WTC11 (cell line): ENCODE measurements at regions not wholly inside any gene's neighbourhood (a gene's known extent, or its start where the extent isn't known, plus 50 kb on each side); places are given as distances from the start of the nearest gene placed in this dataset.

Source experiments
- ATAC-seq: fragments of 200-7000 bp; cut with Tn5 transposase; 2 replicates; pipeline ENCODE4 v1.10.0; 2021; ENCODE audit warnings: mild to moderate bottlenecking, moderate library complexity
- CTCF ChIA-PET: fragments of 300-600 bp; sonication (Branson Sonifier 250); formaldehyde crosslinking; loops from one replicate; lab custom pipeline; 2021; ENCODE audit warnings: antibody characterized with exemption; lab: Charles Lee
- POLR2A ChIA-PET: fragments of 350-600 bp; sonication (Branson Sonifier 250); formaldehyde crosslinking; loops from one replicate; lab custom pipeline; 2021; ENCODE audit warnings: antibody characterized with exemption; lab: Charles Lee
- DNase-seq: peaks from one replicate; pipeline ENCODE4 v3.0.0; 2021; ENCODE audit warnings: low spot score
- H3K27ac Mint-ChIP-seq: 2 replicates; pipeline ENCODE4 v1.8.0; 2021; ENCODE audit warnings: mixed read lengths
- H3K27me3 Mint-ChIP-seq: 2 replicates; pipeline ENCODE4 v1.8.0; 2021; ENCODE audit warnings: low read depth, mild to moderate bottlenecking, moderate library complexity, mixed read lengths
- H3K36me3 Mint-ChIP-seq: 2 replicates; pipeline ENCODE4 v1.8.0; 2021; ENCODE audit warnings: mixed read lengths
- H3K4me1 Mint-ChIP-seq: 2 replicates; pipeline ENCODE4 v1.8.0; 2022; ENCODE audit warnings: mixed read lengths
- H3K4me3 Mint-ChIP-seq: 2 replicates; pipeline ENCODE4 v1.8.0; 2021; ENCODE audit warnings: mild to moderate bottlenecking, moderate library complexity, mixed read lengths
- H3K9me3 Mint-ChIP-seq: 2 replicates; pipeline ENCODE4 v1.8.0; 2021; ENCODE audit warnings: mixed read lengths
- ATF1 ChIP-seq: sonication (generic); formaldehyde crosslinking; IDR thresholded peaks from 2 replicates; pipeline ENCODE4 v1.8.1; 2023; ENCODE audit warnings: mild to moderate bottlenecking, moderate library complexity, missing genetic modification reagents
- ELF4 ChIP-seq: sonication (generic); formaldehyde crosslinking; IDR thresholded peaks from 2 replicates; pipeline ENCODE4 v1.8.1; 2022; ENCODE audit warnings: low read depth, mild to moderate bottlenecking, moderate library complexity, missing genetic modification reagents
- EMX1 ChIP-seq: fragments of 250-450 bp; sonication (Bioruptor Pico); IDR thresholded peaks from 2 replicates; pipeline ENCODE4 v1.8.0; 2021; ENCODE audit warnings: mild to moderate bottlenecking
- NFATC4 ChIP-seq: fragments of 250-450 bp; sonication (Bioruptor Pico); IDR thresholded peaks from 2 replicates; pipeline ENCODE4 v1.9.0; 2021; ENCODE audit warnings: mild to moderate bottlenecking
- NFE2L1 ChIP-seq: sonication (generic); formaldehyde crosslinking; IDR thresholded peaks from 2 replicates; pipeline ENCODE4 v1.8.1; 2023; ENCODE audit warnings: missing genetic modification reagents
- SOX15 ChIP-seq: fragments of 250-450 bp; sonication (Bioruptor Pico); IDR thresholded peaks from 2 replicates; pipeline ENCODE4 v1.9.0; 2021; ENCODE audit warnings: mild to moderate bottlenecking
- ZNF232 ChIP-seq: sonication (generic); formaldehyde crosslinking; IDR thresholded peaks from 2 replicates; pipeline ENCODE4 v1.8.0; 2022; ENCODE audit warnings: mild to moderate bottlenecking, missing genetic modification reagents
- ZNF396 ChIP-seq: fragments of 250-450 bp; sonication (Bioruptor Pico); IDR thresholded peaks from 2 replicates; pipeline ENCODE4 v1.8.0; 2021; ENCODE audit warnings: mild to moderate bottlenecking, moderate library complexity, borderline replicate concordance
- TF ChIP-seq, protein P1 (sequence below): fragments of 250-450 bp; sonication (Bioruptor Pico); conservative IDR thresholded peaks from 2 replicates; pipeline ENCODE4 v1.9.0; 2021; ENCODE audit warnings: mild to moderate bottlenecking
- TF ChIP-seq, protein P2 (sequence below): sonication (generic); formaldehyde crosslinking; IDR thresholded peaks from 2 replicates; pipeline ENCODE4 v1.8.1; 2023; ENCODE audit warnings: mild to moderate bottlenecking, missing genetic modification reagents, borderline replicate concordance
- TF ChIP-seq, protein P3 (sequence below): sonication (generic); formaldehyde crosslinking; IDR thresholded peaks from 2 replicates; pipeline ENCODE4 v1.8.0; 2022; ENCODE audit warnings: mild to moderate bottlenecking, missing genetic modification reagents
- TF ChIP-seq, protein P4 (sequence below): sonication (generic); formaldehyde crosslinking; IDR thresholded peaks from 2 replicates; pipeline ENCODE4 v1.8.1; 2023; ENCODE audit warnings: mild to moderate bottlenecking, missing genetic modification reagents
- TF ChIP-seq, protein P5 (sequence below): fragments of 250-450 bp; sonication (Bioruptor Pico); IDR thresholded peaks from 2 replicates; pipeline ENCODE4 v1.9.0; 2021; ENCODE audit warnings: mild to moderate bottlenecking, borderline replicate concordance
- TF ChIP-seq, protein P6 (sequence below): sonication (generic); formaldehyde crosslinking; IDR thresholded peaks from 2 replicates; pipeline ENCODE4 v1.8.1; 2023; ENCODE audit warnings: mild to moderate bottlenecking, missing genetic modification reagents

DNA sequence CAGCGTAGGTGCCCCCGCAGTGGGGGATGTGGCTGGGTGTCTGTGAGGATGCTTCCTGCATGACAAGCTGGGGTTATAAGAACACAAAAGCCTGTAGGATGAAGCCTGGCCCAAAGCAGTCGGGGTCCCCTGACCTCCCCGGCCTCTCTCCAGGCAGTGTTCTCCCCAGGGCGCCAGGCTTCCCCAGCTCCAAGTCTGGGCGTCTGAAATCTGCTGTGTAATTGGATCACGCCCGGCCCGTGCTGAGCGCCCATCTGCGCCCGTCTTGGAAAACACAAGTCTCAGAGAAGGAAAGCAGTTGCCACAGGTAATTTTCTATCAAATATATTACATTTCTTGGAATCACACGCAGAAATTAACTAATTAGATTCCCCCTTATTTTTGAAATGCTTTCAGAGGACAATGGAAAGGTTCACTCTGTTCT, 233.3 kb downstream of the CTTN start (continued):
- TF ChIP-seq, protein P1, sequence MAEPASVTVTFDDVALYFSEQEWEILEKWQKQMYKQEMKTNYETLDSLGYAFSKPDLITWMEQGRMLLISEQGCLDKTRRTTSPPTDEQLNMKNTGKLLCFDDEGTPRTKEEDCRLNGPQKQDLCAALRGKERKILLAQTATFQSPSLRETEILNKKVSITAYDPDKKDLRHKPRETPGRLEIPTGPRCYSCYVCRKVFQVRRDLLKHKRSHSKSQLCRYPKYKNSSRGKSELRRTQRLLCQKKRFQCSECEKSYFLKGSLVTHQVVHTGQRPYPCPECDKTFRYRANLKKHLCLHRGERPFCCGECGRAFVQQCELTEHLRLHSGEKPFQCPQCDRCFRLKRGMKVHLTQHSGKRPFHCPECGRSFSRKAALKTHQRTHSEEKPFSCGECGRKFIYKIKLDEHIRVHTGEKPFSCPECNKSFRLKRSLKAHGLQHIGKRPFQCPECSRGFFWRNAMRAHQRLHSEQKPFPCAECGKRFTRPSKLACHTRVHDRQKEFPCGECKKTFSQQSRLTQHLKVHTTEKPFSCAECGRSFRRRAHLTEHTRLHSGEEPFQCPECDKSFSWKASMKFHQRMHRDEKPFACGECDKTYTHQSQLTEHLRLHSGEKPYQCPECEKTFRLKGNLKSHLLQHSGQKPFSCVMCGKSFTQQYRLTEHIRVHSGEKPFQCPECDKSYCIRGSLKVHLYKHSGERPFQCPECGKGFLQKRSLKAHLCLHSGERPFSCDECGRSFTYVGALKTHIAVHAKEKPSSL = no peak
- TF ChIP-seq, protein P2, sequence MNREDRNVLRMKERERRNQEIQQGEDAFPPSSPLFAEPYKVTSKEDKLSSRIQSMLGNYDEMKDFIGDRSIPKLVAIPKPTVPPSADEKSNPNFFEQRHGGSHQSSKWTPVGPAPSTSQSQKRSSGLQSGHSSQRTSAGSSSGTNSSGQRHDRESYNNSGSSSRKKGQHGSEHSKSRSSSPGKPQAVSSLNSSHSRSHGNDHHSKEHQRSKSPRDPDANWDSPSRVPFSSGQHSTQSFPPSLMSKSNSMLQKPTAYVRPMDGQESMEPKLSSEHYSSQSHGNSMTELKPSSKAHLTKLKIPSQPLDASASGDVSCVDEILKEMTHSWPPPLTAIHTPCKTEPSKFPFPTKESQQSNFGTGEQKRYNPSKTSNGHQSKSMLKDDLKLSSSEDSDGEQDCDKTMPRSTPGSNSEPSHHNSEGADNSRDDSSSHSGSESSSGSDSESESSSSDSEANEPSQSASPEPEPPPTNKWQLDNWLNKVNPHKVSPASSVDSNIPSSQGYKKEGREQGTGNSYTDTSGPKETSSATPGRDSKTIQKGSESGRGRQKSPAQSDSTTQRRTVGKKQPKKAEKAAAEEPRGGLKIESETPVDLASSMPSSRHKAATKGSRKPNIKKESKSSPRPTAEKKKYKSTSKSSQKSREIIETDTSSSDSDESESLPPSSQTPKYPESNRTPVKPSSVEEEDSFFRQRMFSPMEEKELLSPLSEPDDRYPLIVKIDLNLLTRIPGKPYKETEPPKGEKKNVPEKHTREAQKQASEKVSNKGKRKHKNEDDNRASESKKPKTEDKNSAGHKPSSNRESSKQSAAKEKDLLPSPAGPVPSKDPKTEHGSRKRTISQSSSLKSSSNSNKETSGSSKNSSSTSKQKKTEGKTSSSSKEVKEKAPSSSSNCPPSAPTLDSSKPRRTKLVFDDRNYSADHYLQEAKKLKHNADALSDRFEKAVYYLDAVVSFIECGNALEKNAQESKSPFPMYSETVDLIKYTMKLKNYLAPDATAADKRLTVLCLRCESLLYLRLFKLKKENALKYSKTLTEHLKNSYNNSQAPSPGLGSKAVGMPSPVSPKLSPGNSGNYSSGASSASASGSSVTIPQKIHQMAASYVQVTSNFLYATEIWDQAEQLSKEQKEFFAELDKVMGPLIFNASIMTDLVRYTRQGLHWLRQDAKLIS (CRISPR knock-in tag) = no peak
- TF ChIP-seq, protein P3, sequence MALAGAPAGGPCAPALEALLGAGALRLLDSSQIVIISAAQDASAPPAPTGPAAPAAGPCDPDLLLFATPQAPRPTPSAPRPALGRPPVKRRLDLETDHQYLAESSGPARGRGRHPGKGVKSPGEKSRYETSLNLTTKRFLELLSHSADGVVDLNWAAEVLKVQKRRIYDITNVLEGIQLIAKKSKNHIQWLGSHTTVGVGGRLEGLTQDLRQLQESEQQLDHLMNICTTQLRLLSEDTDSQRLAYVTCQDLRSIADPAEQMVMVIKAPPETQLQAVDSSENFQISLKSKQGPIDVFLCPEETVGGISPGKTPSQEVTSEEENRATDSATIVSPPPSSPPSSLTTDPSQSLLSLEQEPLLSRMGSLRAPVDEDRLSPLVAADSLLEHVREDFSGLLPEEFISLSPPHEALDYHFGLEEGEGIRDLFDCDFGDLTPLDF (CRISPR knock-in tag) = no peak
- TF ChIP-seq NFE2L1 (CRISPR knock-in tag) (no peak), ZNF396 (CRISPR knock-in tag) (no peak), ZNF232 (CRISPR knock-in tag) (no peak)
- TF ChIP-seq, protein P4, sequence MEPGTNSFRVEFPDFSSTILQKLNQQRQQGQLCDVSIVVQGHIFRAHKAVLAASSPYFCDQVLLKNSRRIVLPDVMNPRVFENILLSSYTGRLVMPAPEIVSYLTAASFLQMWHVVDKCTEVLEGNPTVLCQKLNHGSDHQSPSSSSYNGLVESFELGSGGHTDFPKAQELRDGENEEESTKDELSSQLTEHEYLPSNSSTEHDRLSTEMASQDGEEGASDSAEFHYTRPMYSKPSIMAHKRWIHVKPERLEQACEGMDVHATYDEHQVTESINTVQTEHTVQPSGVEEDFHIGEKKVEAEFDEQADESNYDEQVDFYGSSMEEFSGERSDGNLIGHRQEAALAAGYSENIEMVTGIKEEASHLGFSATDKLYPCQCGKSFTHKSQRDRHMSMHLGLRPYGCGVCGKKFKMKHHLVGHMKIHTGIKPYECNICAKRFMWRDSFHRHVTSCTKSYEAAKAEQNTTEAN (CRISPR knock-in tag) = no peak

DNA sequence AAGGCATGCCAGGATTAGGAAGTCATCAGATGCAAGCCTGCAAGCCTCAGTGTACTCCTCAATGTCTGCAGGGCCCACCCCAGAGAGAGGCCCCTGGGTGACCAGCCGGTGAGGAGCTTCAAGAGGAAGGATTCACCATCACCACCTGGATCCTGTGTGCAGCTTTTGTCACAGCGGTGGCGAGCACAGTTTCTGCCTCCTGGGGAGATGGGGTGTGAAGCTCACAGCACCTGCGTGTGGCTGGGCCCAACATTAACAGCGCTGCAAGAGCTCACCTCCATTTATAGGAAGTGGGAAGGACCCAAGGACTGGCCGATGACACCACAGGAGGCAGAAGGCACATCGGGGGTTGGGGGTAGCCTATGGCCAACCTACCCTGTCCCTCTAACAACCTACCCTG, 235.3 kb downstream of the CTTN start:
- CTCF ChIA-PET = no interaction called here
- H3K27ac Mint-ChIP-seq = no peak overlapping the region

More for the DNA sequence above, 235.3 kb downstream of the CTTN start:
- H3K9me3 Mint-ChIP-seq = no peaks in the 10 kb centered on the region
- H3K27me3 Mint-ChIP-seq = no peaks in the 10 kb centered on the region
- peaks cover 38% of the 10 kb centered on the region for H3K4me1 Mint-ChIP-seq
- TF ChIP-seq, protein P5, sequence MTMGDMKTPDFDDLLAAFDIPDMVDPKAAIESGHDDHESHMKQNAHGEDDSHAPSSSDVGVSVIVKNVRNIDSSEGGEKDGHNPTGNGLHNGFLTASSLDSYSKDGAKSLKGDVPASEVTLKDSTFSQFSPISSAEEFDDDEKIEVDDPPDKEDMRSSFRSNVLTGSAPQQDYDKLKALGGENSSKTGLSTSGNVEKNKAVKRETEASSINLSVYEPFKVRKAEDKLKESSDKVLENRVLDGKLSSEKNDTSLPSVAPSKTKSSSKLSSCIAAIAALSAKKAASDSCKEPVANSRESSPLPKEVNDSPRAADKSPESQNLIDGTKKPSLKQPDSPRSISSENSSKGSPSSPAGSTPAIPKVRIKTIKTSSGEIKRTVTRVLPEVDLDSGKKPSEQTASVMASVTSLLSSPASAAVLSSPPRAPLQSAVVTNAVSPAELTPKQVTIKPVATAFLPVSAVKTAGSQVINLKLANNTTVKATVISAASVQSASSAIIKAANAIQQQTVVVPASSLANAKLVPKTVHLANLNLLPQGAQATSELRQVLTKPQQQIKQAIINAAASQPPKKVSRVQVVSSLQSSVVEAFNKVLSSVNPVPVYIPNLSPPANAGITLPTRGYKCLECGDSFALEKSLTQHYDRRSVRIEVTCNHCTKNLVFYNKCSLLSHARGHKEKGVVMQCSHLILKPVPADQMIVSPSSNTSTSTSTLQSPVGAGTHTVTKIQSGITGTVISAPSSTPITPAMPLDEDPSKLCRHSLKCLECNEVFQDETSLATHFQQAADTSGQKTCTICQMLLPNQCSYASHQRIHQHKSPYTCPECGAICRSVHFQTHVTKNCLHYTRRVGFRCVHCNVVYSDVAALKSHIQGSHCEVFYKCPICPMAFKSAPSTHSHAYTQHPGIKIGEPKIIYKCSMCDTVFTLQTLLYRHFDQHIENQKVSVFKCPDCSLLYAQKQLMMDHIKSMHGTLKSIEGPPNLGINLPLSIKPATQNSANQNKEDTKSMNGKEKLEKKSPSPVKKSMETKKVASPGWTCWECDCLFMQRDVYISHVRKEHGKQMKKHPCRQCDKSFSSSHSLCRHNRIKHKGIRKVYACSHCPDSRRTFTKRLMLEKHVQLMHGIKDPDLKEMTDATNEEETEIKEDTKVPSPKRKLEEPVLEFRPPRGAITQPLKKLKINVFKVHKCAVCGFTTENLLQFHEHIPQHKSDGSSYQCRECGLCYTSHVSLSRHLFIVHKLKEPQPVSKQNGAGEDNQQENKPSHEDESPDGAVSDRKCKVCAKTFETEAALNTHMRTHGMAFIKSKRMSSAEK (CRISPR knock-in tag) = no peak
- no peak for TF ChIP-seq SOX15 (CRISPR knock-in tag)
- TF ChIP-seq, protein P6, sequence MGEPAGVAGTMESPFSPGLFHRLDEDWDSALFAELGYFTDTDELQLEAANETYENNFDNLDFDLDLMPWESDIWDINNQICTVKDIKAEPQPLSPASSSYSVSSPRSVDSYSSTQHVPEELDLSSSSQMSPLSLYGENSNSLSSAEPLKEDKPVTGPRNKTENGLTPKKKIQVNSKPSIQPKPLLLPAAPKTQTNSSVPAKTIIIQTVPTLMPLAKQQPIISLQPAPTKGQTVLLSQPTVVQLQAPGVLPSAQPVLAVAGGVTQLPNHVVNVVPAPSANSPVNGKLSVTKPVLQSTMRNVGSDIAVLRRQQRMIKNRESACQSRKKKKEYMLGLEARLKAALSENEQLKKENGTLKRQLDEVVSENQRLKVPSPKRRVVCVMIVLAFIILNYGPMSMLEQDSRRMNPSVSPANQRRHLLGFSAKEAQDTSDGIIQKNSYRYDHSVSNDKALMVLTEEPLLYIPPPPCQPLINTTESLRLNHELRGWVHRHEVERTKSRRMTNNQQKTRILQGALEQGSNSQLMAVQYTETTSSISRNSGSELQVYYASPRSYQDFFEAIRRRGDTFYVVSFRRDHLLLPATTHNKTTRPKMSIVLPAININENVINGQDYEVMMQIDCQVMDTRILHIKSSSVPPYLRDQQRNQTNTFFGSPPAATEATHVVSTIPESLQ = no peak
- no peak for TF ChIP-seq ATF1 (CRISPR knock-in tag)
- TF ChIP-seq EMX1 (CRISPR knock-in tag) = no peak
- TF ChIP-seq ELF4 = no peak
- no peak for TF ChIP-seq NFATC4 (CRISPR knock-in tag)
- ATAC-seq = no peak
- POLR2A ChIA-PET = no interaction called here
- H3K36me3 Mint-ChIP-seq = no peaks in the 10 kb centered on the region
- H3K4me3 Mint-ChIP-seq = no peak overlapping the region
- no peak for DNase-seq
